Natural killer cell (primary cell): ENCODE measurements at regions not wholly inside any gene's neighbourhood (a gene's known extent, or its start where the extent isn't known, plus 50 kb on each side); places are given as distances from the start of the nearest gene placed in this dataset.

Experiments used
- ATAC-seq, 3 donors: fragments of 150-1000 bp in 2 of 3; fragments of 200-7000 bp in 1 of 3; cut with Tn5 transposase; 1 replicate in 1 of 3; 2 replicates in 2 of 3; pipeline ENCODE4 v1.10.0; 2021; ENCODE audit warnings: mild to moderate bottlenecking in 2 of 3, moderate library complexity in 2 of 3
- DNase-seq, 2 donors: peaks; one replicate each; pipeline versions ENCODE4 v3.0.0 to v3.0.0-alpha.2; 2013 to 2021; ENCODE audit warnings: mixed read lengths in 1 of 2
- H3K27ac ChIP-seq: one replicate; pipeline ENCODE4 v1.5.1; 2013; ENCODE audit warnings: mild to moderate bottlenecking, low read length
- H3K27me3 ChIP-seq: one replicate; pipeline ENCODE4 v1.6.1; 2013; ENCODE audit warnings: low read length; ENCODE audit not compliant: control insufficient read depth, insufficient read depth
- H3K36me3 ChIP-seq: one replicate; pipeline ENCODE4 v1.6.1; 2013; ENCODE audit warnings: low read length; ENCODE audit not compliant: control insufficient read depth, insufficient read depth
- H3K4me1 ChIP-seq: one replicate; pipeline ENCODE4 v1.6.1; 2013; ENCODE audit warnings: low read length; ENCODE audit not compliant: control insufficient read depth, insufficient read depth
- H3K4me3 ChIP-seq: one replicate; pipeline ENCODE4 v1.5.1; 2013; ENCODE audit warnings: low read length
- H3K9me3 ChIP-seq: one replicate; pipeline ENCODE4 v1.6.1; 2013; ENCODE audit warnings: low read length; ENCODE audit not compliant: control insufficient read depth, insufficient read depth
- H3K27ac Mint-ChIP-seq, 2 donors: one replicate each; pipeline ENCODE4 v1.8.0; 2022; ENCODE audit warnings: mild to moderate bottlenecking in 2 of 2, mixed read lengths in 2 of 2, moderate library complexity in 1 of 2
- H3K27me3 Mint-ChIP-seq, 2 donors: one replicate each; pipeline ENCODE4 v1.8.0; 2022; ENCODE audit warnings: low read depth in 2 of 2, mixed read lengths in 2 of 2
- H3K36me3 Mint-ChIP-seq: one replicate; pipeline ENCODE4 v1.8.0; 2022; ENCODE audit warnings: mixed read lengths
- H3K4me1 Mint-ChIP-seq, 2 donors: one replicate each; pipeline ENCODE4 v1.8.0; 2022; ENCODE audit warnings: mixed read lengths in 2 of 2
- H3K4me3 Mint-ChIP-seq: one replicate; pipeline ENCODE4 v1.8.0; 2022; ENCODE audit warnings: mild to moderate bottlenecking, moderate library complexity, mixed read lengths
- H3K9me3 Mint-ChIP-seq, 2 donors: one replicate each; pipeline ENCODE4 v1.8.0; 2022; ENCODE audit warnings: mixed read lengths in 2 of 2
- CTCF ChIP-seq: fragments of 200-600 bp; IDR thresholded peaks from one replicate; pipeline ENCODE4 v1.8.0; 2022; ENCODE audit warnings: antibody characterized with exemption
- WGBS: methylation state at CpG from one replicate; pipeline ENCODE4 v1.1.7; 2013; ENCODE audit warnings: missing lambda C conversion rate; ENCODE audit not compliant: insufficient coverage; 5-methylcytosine and 5-hydroxymethylcytosine counted together
- intact Hi-C: fragments of 100-400 bp; cut with micrococcal nuclease; formaldehyde crosslinking; loops from one replicate; pipeline ENCODE4 v1.14.2; 2022

- no peaks in the 10 kb centered on the region for H3K9me3 ChIP-seq
- ATAC-seq (no peak), DNase-seq (no peak)
- H3K36me3 ChIP-seq: no peaks in the 10 kb centered on the region
- H3K27me3 ChIP-seq: no peaks in the 10 kb centered on the region
- Mint-ChIP-seq H3K27me3 (peaks cover 26 to 67% of the 10 kb centered on the region in 2 donors), H3K36me3 (no peaks in the 10 kb centered on the region), H3K4me3 (no peak overlapping the region), H3K27ac (no peak overlapping the region), H3K9me3 (no peaks in the 10 kb centered on the region), H3K4me1 (no peaks in the 10 kb centered on the region)
- WGBS: 72% methylated on average over 11 of the region's 11 CpGs
- H3K4me3 ChIP-seq: no peak overlapping the region
- no peak for TF ChIP-seq CTCF
- no peak overlapping the region for H3K27ac ChIP-seq
- intact Hi-C loops: loop anchor here (10.0 kb wide), 1 partner anchor 58 kb away; no protein-coding TSS in a partner anchor
- H3K4me1 ChIP-seq: no peaks in the 10 kb centered on the region
Observed at GRCh38 chr20:51076786-51077685, 54.1 kb upstream of the KCNG1 start.

GRCh38 chr20:51074062-51074461, 51.2 kb upstream of the KCNG1 start:
- no peaks in the 10 kb centered on the region for H3K9me3 Mint-ChIP-seq
- TF ChIP-seq CTCF: no peak

More at GRCh38 chr20:51074062-51074461, 51.2 kb upstream of the KCNG1 start:
- WGBS: 95% methylated on average over 1 of the region's 1 CpG
- intact Hi-C loops: loop anchor here (10.0 kb wide), 1 partner anchor 61 kb away; no protein-coding TSS in a partner anchor
- DNase-seq (no peak), ATAC-seq (no peak)
- Mint-ChIP-seq H3K4me1 (no peaks in the 10 kb centered on the region), H3K36me3 (no peaks in the 10 kb centered on the region), H3K27me3 (peaks cover 32 to 65% of the 10 kb centered on the region in 2 donors), H3K27ac (no peak overlapping the region), H3K4me3 (no peak overlapping the region)
- no peaks in the 10 kb centered on the region for H3K27me3 ChIP-seq
- H3K36me3 ChIP-seq: no peaks in the 10 kb centered on the region
- no peaks in the 10 kb centered on the region for H3K9me3 ChIP-seq
- H3K27ac ChIP-seq: no peak overlapping the region
- no peak overlapping the region for H3K4me3 ChIP-seq
- H3K4me1 ChIP-seq: no peaks in the 10 kb centered on the region
